Neural crest cell (in vitro differentiated cells): ENCODE measurements at regions not wholly inside any gene's neighbourhood (a gene's known extent, or its start where the extent isn't known, plus 50 kb on each side); places are given as distances from the start of the nearest gene placed in this dataset.

Experiments
- DNase-seq: peaks from one replicate; pipeline ENCODE4 v3.0.0; 2021; ENCODE audit warnings: low read depth, mixed read lengths, low spot score
- H3K27ac Mint-ChIP-seq: one replicate; pipeline ENCODE4 v1.8.0; 2021; ENCODE audit warnings: mild to moderate bottlenecking, mixed read lengths; ENCODE audit not compliant: unreplicated experiment
- H3K27me3 Mint-ChIP-seq: 2 replicates; pipeline ENCODE4 v1.8.0; 2021; ENCODE audit warnings: low read depth, mild to moderate bottlenecking, mixed read lengths
- H3K36me3 Mint-ChIP-seq: 2 replicates; pipeline ENCODE4 v1.8.0; 2021; ENCODE audit warnings: low read depth, mild to moderate bottlenecking, mixed read lengths
- H3K4me1 Mint-ChIP-seq: 2 replicates; pipeline ENCODE4 v1.8.0; 2021; ENCODE audit warnings: mixed read lengths
- H3K4me3 Mint-ChIP-seq: one replicate; pipeline ENCODE4 v1.8.0; 2021; ENCODE audit warnings: mild to moderate bottlenecking, mixed read lengths
- H3K9me3 Mint-ChIP-seq: 2 replicates; pipeline ENCODE4 v1.8.0; 2021; ENCODE audit warnings: mixed read lengths
- CTCF ChIP-seq: fragments of 200-600 bp; sonication (generic); conservative IDR thresholded peaks from 2 replicates; pipeline ENCODE4 v1.5.0; 2021; ENCODE audit warnings: antibody characterized with exemption, mild to moderate bottlenecking

- no peaks in the 10 kb centered on the region for H3K36me3 Mint-ChIP-seq
- no peak overlapping the region for H3K27ac Mint-ChIP-seq
- DNase-seq = no peak
- H3K9me3 Mint-ChIP-seq = peaks cover 3% of the 10 kb centered on the region
- no peak for TF ChIP-seq CTCF
- peaks cover 53% of the 10 kb centered on the region for H3K4me1 Mint-ChIP-seq
- H3K27me3 Mint-ChIP-seq = peaks cover 41% of the 10 kb centered on the region
- H3K4me3 Mint-ChIP-seq = peak overlapping the region; percentile 85
These were observed 160.0 kb downstream of the TBXT start for GRCh38 chr6:166007349-166008263.

- Mint-ChIP-seq H3K9me3 (peaks cover 3% of the 10 kb centered on the region), H3K4me3 (peak overlapping the region; percentile 85), H3K36me3 (no peaks in the 10 kb centered on the region), H3K27ac (no peak overlapping the region), H3K4me1 (peaks cover 53% of the 10 kb centered on the region), H3K27me3 (peaks cover 36% of the 10 kb centered on the region)
- TF ChIP-seq CTCF = no peak
- DNase-seq = no peak
These were observed 160.8 kb downstream of the TBXT start for GRCh38 chr6:166006900-166007301.

GRCh38 chr6:166005944-166006899, 161.4 kb downstream of the TBXT start:
- Mint-ChIP-seq H3K9me3 (peaks cover 3% of the 10 kb centered on the region), H3K4me3 (peak overlapping the region; percentile 85), H3K4me1 (peaks cover 59% of the 10 kb centered on the region), H3K27ac (peak overlapping the region; percentile 75), H3K27me3 (peaks cover 32% of the 10 kb centered on the region), H3K36me3 (no peaks in the 10 kb centered on the region)
- no peak for TF ChIP-seq CTCF
- DNase-seq = peak; percentile 56

- H3K36me3 Mint-ChIP-seq = no peaks in the 10 kb centered on the region
- peak; percentile 36 for DNase-seq
- peaks cover 3% of the 10 kb centered on the region for H3K9me3 Mint-ChIP-seq
- H3K4me3 Mint-ChIP-seq = peak overlapping the region; percentile 76
- H3K4me1 Mint-ChIP-seq = peaks cover 60% of the 10 kb centered on the region
- H3K27me3 Mint-ChIP-seq = peaks cover 32% of the 10 kb centered on the region
- no peak overlapping the region for H3K27ac Mint-ChIP-seq
- TF ChIP-seq CTCF = no peak
These were observed 162.2 kb downstream of the TBXT start for GRCh38 chr6:166005401-166005943.

- Mint-ChIP-seq H3K4me1 (peaks cover 60% of the 10 kb centered on the region), H3K4me3 (peak overlapping the region; percentile 76), H3K36me3 (no peaks in the 10 kb centered on the region), H3K9me3 (peaks cover 3% of the 10 kb centered on the region), H3K27ac (no peak overlapping the region), H3K27me3 (peaks cover 28% of the 10 kb centered on the region)
- no peak for DNase-seq
- no peak for TF ChIP-seq CTCF
These were observed 162.8 kb downstream of the TBXT start for GRCh38 chr6:166004876-166005275.
